ENCODE measurements at regions not wholly inside any gene's neighbourhood (a gene's known extent, or its start where the extent isn't known, plus 50 kb on each side); places are given as distances from the start of the nearest gene placed in this dataset.

DNA sequence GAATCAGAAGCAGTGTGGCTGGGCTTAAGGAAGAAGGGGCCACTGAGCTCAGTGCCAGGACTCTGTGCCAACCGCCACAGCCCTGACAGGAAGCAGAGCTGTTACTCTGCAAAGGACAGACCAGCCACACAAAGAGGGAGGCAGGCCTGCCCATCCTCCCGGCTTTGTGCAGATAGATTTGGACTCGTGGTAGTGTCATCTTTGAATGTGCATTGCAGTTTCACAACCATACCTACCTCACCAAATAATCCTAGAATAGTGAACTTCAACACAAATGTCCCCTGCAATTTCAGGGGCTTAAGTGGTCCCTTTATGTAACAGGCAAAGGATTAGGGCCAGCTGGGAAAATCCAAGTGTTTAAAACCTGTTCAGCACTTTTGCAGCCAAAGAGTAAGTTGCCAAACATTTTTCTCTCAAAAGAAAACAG lies 55.1 kb upstream of the CLDN10 start:
- DNase-seq (ENCODE audit: low spot score): no peak

DNA sequence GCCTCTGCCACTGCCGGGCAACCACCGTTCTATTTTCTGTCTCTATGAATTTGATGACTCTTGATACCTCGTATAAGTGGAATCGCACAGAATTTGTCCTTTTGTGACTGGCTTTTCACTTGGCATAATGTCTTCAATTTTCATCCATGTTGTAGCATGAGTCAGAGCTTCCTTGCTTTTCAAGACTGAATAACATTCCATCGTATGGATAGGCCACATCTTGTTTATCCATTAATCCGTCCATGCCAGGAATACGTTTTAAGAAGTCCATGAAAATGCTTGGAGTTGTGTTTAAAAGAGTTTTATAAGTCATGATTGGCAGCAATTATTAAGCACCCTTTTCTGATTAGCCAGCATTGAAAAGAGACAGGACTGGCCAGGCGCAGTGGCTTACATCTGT lies 53.6 kb upstream of the CLDN10 start:
- no peak for DNase-seq (ENCODE audit: low spot score)

DNA sequence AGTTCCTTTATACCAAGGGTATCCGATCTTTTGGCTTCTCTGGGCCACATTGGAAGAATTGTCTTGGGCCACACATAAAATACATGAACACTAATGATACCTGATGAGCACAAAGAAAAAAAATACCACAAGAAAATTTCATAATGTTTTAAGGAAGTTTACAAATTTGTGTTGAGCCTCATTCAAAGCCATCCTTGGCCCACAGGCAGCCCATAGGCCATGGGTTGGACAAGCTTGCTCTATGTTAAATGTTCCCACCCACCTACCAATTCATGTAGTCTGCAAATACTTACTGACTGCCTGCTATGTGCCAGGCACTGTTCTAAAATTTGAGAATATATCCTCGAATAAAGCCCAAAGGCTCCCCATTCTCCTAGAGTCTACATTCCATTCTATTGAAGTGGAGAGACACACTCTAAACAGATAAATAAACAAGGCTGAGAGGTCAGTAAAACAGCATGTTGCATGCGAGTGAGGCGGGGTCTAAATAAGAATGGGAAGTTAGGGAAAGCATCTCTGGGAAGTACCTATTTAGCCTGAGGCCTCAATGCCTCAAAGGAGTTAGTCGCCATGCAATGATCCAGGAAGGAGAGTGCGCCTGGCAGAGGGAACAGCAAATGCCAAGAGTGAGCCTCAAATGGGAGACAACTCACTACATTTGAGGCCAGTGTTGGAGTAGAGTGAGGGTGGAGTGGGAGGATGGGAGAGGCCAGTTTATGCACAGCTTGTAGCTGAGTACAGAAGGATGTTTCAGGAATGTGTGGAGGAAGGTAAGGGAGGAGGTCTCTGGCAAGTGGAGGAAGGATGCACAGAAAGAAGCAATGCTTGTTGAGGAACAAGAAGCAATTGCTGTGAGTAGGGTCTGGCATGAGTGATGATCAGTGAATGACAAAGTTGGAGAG lies 52.5 kb upstream of the CLDN10 start:
- no peak for DNase-seq (ENCODE audit: low spot score)

DNA sequence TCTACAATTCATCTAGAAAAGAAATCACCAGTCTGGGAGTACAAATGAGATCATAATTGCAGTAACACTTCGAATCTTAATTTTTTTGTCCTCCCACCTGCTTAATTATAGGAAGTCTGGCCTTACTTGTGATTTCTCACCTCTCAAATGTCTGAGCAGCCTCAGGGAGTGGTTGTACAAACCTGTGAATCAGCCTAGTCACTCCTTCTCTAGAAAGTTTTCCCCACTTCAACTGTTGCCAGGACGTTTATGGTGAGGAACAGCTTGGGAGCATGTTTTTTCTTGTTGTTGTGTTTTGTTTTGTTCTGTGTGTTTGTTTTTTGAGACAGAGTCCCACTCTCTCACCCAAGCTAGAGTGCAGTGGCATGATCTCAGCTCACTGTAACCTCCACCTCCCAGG lies 50.3 kb upstream of the CLDN10 start:
- DNase-seq (ENCODE audit: low spot score): no peak
